ENCODE measurements at regions not wholly inside any gene's neighbourhood (a gene's known extent, or its start where the extent isn't known, plus 50 kb on each side); places are given as distances from the start of the nearest gene placed in this dataset.

DNA sequence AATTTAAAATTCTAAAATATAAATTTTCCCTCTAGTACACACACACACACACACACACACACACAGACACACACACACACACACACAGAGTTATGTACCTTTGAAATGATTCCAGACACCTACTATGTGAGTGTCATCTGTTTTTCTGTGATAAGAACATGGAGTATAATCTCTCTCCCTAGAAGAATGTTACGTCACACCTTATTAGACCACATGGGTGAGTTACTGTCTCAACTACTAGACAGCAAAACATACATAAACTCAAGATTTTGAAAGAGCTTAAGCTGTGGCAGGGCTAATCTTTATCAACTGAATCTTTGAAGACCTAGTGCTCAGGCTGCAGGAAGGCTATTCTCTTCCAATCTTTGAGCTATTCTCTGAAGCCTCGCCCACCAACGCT lies 385.9 kb upstream of the BCHE start:
- no peak for DNase-seq (ENCODE audit: low read depth)

DNA sequence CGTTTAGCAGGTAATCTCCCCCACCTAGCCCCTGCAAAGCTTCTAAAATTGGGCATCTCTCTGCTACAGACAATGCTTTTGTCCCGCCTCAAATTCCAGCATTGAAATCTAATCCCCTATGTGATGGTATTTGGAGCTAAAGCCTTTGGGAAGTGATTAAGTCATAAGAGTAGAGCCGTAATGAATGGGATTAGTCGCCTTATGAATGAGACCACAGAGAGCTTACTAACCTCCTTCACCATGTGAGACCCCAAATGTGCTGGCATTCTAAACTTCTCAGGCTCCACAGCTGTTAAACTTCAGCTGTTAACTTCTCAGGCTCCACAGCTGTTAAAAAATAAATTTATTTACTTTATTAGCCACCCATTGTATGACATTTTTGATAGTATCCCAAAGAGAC lies 374.2 kb upstream of the BCHE start:
- DNase-seq (ENCODE audit: low read depth), result no peak

DNA sequence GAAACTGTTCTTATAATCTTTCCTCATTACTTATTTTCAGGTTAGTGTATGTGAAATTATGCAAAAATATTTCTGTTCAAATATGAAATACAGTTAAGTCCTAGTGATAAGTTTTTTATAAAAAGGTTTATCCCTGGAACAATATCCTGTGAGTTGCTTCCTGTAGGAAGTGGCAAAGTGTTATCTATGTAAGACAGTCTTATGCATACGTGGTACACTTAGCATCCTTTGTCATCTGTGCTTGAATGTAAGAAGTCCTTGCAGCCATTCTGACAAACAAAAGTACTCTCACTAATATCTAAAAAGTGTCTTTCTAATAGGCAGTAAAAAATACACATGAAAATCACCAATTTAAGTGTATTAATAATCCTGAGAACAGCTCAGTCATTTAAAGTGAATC lies 372.5 kb upstream of the BCHE start:
- no peak for DNase-seq (ENCODE audit: low read depth)

DNA sequence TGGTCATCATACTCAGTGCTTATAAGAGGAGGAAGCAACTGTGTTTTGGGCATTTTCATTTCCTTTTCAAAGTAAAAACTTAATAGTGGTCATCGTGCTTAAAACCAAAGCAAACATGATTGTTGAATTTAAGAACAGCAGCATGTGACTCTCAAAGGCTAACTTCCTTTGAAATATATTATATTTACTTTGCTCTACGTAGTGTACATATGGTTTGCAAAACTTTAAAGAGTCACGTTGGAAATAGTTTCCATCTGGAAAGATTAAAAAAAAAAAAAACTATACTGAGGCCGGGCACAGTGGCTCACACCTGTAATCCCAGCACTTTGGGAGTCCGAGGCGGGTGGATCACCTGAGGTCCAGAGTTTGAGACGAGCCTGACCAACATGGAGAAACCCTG lies 367.9 kb upstream of the BCHE start:
- no peak for DNase-seq (ENCODE audit: low read depth)

DNA sequence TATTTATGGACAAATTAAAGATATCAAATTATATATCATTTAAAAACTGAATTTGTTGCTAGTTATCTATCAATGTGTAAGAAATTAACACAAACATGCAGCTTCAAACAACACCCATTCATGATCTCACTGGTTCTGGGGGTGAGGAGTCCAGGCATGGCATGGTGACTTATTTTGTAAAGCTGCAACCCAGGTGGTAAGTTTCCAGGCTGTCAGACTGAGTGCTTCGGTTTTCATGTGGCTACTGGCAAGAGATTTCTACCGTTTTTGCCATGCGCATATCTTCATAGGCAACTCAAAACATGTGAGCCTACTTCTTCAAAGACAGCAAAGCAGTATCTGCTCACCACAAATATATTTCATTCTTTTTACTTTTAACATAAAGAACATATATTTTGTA lies 364.3 kb upstream of the BCHE start:
- no peak for DNase-seq (ENCODE audit: low read depth)

DNA sequence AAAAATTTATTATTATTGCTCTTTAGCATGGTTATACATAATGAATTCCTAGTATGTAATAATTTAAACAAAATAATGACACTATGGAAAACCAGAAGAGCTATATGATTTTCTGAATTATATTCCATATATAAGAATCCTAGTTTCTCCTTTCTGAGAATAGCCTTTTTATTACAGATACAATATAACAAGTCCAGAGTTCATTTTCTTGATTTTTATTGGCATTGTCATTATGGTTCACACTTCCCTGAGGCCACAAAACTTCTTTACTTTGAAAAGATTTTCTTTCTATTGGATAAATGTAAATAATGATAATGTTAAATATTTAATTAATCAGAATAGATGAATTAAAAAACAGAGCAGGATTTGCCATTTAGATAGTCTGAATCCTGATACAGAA lies 362.3 kb upstream of the BCHE start:
- no peak for DNase-seq (ENCODE audit: low read depth)

DNA sequence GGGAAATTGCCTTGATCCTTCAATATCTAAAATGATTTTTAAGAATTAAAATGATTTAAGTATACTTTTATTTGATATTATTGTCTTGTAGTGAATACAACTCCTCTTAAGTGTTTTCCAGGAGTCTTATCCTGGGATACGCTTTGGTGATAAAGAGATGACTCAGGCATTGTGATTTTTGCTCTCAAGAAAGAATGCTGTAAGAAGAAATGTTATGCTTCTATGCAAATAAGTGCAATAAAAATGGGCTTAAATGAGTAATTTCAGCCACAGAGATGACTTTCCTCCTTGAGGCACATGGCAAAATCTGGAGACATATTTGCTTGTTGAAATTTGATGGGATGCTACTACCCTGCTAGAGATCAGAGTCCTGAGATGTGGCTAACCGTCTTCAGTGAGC lies 358.6 kb upstream of the BCHE start:
- DNase-seq (ENCODE audit: low read depth), result no peak

DNA sequence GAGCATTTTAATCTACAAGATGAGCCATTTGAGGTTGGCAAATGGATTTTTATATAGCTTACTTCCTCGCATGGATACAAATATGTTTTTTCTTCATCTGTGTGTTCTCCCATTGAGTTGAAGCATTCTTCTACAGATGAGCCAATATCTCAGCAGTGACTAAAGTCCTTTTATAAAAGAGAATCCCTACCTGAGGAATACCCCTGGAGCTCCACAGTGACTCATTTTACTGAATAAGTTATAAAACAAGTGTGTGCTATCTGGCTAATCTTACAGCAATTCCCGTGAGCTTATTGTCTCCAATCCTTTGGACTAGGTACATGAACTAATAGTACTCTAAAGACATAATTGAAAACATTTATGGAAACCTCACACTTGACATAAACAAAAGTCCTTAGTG lies 354.2 kb upstream of the BCHE start:
- DNase-seq (ENCODE audit: low read depth), result no peak

DNA sequence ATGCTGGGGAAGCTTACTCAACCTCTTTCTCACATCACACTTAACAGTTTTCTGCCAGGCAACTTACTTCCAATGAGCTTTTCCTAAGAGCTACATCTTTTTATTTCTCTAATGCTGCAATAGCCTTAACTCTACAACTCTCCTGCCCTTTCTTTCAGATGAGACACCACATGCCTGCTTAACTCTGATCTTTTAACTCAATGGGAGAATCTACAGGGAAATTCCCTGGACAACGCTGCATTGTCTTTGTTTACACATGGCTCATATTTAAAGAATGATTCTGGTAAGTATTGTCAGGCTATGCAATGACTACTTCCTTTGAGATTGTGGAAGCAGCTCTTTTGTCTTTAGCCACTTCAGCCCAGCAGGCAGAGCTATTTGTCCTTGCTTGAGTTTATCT lies 353.1 kb upstream of the BCHE start:
- DNase-seq (ENCODE audit: low read depth), result no peak

DNA sequence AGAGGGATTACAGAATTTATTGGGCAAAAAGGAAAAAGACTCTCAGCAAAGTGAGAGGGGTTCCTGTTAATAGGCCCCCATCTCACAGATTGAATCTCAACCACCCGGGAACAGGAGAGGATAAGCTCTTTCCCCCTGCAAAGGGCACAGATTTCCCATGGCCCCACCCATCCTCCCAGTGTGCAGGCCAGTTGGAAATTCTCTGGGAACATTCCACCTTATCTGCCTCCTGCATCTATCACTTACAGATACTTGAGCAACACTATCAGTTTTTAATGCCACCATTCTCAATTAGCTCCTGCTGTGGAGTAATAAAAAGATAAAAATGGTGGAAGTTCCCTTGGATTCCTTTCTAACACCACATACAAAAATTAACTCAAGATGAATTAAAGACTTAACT lies 350.0 kb upstream of the BCHE start:
- no peak for DNase-seq (ENCODE audit: low read depth)

DNA sequence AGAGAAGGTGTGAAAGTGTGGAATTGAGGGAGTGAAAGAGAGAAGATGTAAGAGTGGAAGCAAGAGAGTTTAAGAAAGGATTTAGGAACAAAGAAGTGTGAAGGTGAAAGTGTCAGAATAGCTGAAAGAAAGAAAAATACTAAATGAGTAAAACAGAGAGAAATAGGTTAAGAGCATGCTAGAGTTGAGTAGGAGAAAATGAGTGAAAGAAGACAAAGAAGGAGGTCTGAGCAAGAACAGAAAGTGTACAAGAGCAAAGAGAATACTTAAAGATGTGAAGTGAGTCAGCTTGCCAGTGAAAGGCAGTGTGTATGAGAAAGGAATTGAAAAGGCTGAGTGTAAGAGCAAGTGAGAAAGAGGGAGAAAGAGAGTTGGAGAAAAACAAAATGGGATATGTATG lies 348.8 kb upstream of the BCHE start:
- DNase-seq (ENCODE audit: low read depth), result no peak

DNA sequence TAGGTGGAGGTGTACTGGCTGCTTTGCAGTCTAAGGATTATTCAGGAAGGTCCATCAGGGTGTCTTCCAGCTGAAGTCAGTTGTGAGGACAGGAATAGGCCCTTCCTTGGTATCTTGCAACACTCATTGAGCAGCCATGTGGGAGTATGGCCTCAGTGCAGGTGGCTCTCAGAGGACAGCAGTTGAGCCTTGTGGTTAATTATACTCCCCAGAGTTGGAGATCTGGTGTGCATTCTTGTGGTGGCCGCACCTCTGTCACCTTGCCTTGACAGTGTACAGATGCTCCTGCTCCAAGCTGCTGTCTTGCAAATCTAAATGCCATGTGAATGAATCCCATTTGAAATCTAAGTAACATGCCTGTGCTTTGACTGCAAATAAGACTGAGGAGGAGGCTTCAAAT lies 339.9 kb upstream of the BCHE start:
- DNase-seq (ENCODE audit: low read depth), result no peak

DNA sequence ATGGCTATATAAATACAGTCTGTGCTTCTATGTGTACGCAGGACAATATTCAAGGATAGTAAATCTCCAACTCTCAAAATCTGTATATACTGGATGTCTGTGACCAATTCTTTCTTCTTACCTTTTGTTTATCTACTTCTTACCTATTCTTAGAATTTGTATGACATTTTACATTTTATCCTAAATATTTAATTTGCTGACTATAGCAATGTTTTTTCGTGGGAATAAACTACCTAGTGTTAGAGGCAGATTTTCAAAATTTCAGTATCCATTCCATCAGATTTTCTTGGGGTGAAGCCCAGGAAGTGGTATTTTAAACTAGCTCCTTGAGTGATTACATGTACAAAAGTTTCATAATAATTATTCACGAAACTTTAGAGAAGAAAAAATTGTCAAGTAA lies 334.5 kb upstream of the BCHE start:
- no peak for DNase-seq (ENCODE audit: low read depth)

DNA sequence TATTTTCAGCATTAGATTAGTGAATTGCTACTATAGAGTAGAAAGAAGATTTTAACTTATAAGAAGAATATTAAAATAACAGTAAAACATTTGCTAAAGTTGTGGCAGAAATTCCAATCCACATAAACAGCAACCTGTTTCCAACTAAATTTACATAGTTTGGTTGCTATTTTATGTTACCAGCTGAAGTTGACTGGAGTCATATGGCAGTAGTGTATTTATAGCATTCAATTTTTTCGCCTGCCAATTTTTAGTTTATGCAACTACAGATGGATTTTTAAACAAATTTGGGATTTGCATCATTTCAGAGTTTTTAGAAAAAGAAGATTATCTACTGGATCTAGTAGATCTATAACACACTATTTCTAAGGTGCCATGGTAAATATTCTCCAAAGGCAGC lies 332.5 kb upstream of the BCHE start:
- no peak for DNase-seq (ENCODE audit: low read depth)

DNA sequence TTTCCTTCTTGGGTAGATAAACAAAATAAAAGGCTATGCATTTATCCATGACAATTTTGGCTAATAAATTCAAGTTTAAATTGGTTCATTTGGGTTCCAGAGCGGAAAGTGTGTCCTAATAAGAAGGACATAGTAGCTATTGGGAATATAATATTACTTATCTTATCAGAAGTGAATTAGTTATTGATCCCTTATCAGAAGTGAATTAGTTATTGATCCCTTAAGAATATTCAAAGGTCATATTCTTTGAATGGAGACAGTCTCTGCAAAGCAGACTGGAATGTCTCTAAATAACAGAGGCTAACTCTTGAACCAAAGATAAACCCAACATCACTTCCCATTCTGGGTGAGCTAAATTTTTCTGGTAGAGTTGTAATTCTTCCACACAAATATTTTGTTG lies 290.7 kb upstream of the BCHE start:
- no peak for DNase-seq (ENCODE audit: low read depth)

DNA sequence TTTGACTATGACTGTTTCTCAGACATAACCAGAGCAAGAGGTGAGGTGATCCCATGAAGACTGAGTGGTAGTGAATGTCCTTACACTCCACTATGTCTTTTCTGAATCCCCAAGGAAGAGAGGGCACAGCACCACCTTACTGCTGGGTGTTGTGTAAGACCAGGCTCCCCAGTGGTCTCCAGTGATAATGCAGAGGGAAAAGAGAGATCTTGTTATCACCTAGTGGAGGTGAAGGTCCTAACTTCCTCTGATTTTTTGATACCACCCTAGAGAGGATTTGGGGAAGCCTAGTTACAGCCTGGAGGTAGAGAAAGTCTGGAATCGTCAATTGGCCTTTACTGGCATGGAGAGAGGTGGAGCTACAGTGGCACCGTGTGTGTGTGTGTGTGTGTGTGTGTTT lies 288.0 kb upstream of the BCHE start:
- no peak for DNase-seq (ENCODE audit: low read depth)

DNA sequence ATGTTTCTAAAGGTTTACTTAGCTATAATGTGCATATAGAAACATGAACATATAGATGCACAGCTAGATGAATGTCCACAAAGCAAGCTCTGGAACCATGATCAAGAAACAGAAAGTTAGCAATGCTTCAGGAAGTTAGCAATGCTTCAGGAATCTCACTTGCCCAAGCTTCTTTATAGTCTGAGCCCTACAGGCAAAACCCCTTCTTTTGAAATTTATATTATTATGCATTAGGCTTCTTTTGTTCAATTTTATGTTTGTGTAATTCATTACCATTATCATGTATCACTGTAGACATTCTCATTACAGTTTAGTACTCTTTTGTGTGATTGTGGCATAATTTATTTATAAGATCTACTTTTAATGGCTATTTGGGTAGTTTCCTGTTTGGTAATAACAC lies 286.4 kb upstream of the BCHE start:
- DNase-seq (ENCODE audit: low read depth), result no peak

DNA sequence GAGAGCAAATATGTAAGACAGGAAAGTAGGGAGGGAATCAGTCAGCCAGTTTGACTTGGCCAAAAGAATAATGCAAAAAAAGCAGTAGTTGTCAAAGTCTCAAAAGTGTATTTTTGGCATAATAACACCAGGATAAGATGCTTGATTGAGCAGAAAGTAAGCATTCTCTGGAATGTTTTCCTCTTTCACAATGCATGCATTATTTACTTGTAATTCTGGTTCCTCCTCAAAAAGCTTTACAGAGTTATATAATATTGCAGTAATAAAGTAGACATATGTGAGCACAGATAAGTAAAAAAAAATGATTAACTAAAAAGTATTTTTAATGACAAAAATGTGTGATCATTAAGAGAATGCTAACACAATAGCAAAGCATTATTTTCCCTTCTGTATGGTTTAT lies 285.9 kb upstream of the BCHE start:
- DNase-seq (ENCODE audit: low read depth), result no peak

DNA sequence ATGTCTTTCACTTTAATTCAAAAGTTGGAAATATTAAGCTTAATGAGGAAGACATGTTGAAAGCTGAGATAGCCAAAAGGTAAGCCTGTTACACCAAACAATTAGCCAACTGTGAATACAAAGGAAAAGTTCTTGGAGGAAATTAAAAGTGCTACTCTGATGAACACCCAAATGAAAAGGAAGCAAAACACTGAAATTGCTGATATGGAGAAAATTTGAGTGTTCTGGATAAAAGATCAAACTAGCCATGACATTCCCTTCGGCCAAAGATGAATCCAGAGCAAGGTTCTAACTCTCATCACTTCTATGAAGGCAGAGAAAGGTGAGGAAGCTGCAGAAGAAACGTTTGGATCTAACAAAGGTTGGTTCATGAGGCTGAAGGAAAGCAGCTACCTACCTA lies 280.8 kb upstream of the BCHE start:
- no peak for DNase-seq (ENCODE audit: low read depth)

DNA sequence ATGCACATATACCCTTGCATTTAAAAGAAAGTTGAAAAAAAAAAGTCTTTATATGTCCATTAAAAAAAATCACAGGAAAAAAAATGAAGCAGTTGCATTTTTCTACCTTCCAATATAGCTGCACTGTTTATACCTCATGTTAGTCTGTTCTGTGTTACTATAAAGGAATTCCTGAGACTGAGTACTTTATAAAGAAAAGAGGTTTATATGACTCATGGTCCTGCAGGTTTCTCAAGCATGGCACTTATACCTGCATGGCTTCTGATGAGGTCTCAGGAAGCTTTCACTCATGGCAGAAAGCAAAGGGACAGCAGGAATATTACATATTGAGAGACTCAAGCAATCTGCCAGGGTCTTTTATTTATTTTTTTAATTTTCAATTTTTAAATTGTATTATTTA lies 277.2 kb upstream of the BCHE start:
- no peak for DNase-seq (ENCODE audit: low read depth)

DNA sequence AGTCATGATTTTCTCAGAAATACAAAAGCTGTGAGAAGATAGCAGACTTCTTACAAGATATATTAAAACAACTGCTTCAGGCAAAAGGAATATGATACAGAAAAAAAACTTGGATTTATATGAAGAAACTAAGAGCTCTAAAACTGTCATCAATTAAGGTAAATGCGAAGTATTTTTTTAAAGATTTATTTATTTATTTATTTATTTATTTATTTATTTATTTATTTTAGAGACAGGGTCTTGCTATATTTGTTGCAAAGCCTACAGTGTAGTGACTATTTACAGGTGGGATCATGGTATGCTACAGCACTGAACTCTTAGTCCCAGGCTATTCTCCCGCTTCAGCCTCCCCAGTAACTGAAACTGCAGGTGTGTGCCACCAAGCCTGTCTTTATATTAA lies 274.3 kb upstream of the BCHE start:
- DNase-seq (ENCODE audit: low read depth), result no peak

DNA sequence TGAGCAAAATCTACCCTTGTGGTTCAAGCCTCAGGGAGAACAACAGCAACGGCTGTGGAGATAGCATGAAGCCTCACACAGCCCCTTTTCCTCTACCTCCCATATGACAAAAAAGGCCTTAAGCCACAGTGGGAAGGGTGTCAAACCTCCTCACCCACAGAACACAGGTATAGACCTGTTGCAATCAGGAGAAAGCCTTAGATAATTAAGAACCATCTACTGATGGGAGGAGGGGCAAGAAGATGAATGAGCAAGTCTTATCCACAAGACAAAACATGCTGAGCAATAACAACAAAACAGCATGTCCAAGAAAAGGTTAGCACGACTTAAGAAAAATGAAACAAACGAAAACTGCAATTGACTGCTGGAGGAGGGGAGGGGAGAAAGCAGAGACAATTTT lies 272.9 kb upstream of the BCHE start:
- DNase-seq (ENCODE audit: low read depth), result no peak

DNA sequence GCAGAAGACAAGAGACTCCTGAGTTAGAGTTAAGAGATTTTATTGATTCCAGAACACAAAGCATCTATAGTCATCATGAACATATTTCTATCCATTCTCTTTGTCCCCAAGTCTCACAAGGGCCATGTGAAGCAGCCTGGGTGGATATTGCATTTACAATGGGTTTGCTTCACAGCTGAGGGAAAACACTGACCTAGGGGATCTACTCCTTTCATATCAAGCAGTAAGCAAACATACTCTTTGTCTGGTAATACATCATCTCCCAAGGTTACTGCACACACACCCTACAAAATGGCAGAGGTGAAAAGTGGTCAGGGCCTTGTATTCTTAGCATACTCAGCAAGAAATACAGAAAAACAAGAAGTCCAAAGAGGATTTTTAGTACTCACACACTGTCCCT lies 267.7 kb upstream of the BCHE start:
- no peak for DNase-seq (ENCODE audit: low read depth)

DNA sequence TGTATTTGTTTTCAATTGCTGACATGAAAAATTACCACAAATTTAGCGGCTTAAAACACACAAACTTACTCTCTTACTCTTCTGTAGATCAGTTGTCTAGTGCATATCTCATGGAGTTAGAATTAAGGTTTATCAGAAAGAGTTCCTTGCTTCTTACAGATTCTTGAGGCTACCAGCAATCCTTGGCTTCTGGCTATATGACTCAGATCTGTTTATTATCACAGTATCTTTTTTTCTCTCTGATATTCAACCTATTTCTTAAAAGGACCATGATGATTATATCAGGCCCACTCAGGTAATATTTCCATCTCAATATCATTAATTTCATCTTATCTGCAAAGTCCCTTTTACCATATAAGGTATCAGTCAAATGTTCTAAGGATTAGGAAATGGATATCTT lies 263.5 kb upstream of the BCHE start:
- no peak for DNase-seq (ENCODE audit: low read depth)

DNA sequence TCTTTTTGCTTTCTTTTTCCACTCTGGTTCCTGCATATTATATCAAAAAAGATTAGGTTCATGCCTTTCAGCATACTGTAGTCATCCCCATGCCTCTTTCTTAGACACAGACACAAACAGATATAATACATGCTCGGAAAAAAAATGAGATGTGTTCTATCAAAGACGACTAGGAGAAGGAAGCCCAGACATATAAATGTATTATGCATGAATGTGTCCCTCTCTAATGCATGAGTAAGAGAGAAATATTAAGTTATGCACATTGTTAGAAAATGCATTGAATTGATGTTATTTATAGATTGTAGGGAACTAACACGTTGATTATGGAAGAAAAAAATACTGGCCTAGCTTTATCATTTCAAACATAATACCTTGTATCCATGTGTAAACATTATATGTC lies 252.4 kb upstream of the BCHE start:
- no peak for DNase-seq (ENCODE audit: low read depth)

Data from forelimb muscle (tissue), 1 donor.